GM23338 (cell line): ENCODE measurements at regions not wholly inside any gene's neighbourhood (a gene's known extent, or its start where the extent isn't known, plus 50 kb on each side); places are given as distances from the start of the nearest gene placed in this dataset.

Experiments used
- ATAC-seq: fragments of 200-7000 bp; cut with Tn5 transposase; 3 replicates; pipeline ENCODE4 v1.9.1; 2020
- DNase-seq: peaks from one replicate; pipeline ENCODE4 v3.0.0-alpha.2; 2015; ENCODE audit warnings: low spot score
- H2AFZ ChIP-seq: fragments of 200-600 bp; sonication (generic); 2 replicates; pipeline ENCODE4 v1.8.0; 2016; ENCODE audit warnings: antibody characterized with exemption, mild to moderate bottlenecking, moderate library complexity
- H3F3A ChIP-seq: fragments of 200-600 bp; sonication (generic); replicated peaks from 2 replicates; pipeline ENCODE4 v1.8.0; 2017; ENCODE audit warnings: antibody characterized with exemption, mixed run types, low read depth
- H3K27ac ChIP-seq: fragments of 200-600 bp; sonication (generic); 2 replicates; pipeline ENCODE4 v1.6.1; 2016; ENCODE audit warnings: low read depth
- H3K27me3 ChIP-seq: fragments of 200-600 bp; sonication (generic); 2 replicates; pipeline ENCODE4 v1.8.0; 2016; ENCODE audit warnings: mild to moderate bottlenecking, mixed run types, moderate library complexity; ENCODE audit not compliant: insufficient read depth
- H3K36me3 ChIP-seq: fragments of 200-600 bp; sonication (generic); 2 replicates; pipeline ENCODE4 v1.8.0; 2016; ENCODE audit warnings: mild to moderate bottlenecking; ENCODE audit not compliant: insufficient read depth
- H3K4me1 ChIP-seq: fragments of 200-600 bp; sonication (generic); 2 replicates; pipeline ENCODE4 v1.8.0; 2016; ENCODE audit warnings: mild to moderate bottlenecking, moderate library complexity; ENCODE audit not compliant: insufficient read depth
- H3K4me2 ChIP-seq: fragments of 200-600 bp; sonication (generic); 2 replicates; pipeline ENCODE4 v1.7.1; 2017; ENCODE audit warnings: mixed run types
- H3K4me3 ChIP-seq: fragments of 200-600 bp; sonication (generic); 2 replicates; pipeline ENCODE4 v1.6.1; 2016; ENCODE audit warnings: mixed run types
- H3K79me2 ChIP-seq: fragments of 200-600 bp; sonication (generic); replicated peaks from 2 replicates; pipeline ENCODE4 v1.8.0; 2017; ENCODE audit warnings: mild to moderate bottlenecking; ENCODE audit not compliant: insufficient read depth
- H3K9me2 ChIP-seq: fragments of 200-600 bp; sonication (generic); 2 replicates; pipeline ENCODE4 v1.8.0; 2017; ENCODE audit not compliant: insufficient read depth
- H4K20me1 ChIP-seq: fragments of 200-600 bp; sonication (generic); replicated peaks from 2 replicates; pipeline ENCODE4 v1.8.0; 2017; ENCODE audit warnings: mild to moderate bottlenecking; ENCODE audit not compliant: insufficient read depth
- H3K27ac Mint-ChIP-seq: 2 replicates; pipeline ENCODE4 v1.8.0; 2020; ENCODE audit warnings: inconsistent platforms, mild to moderate bottlenecking, moderate library complexity, mixed read lengths
- H3K27me3 Mint-ChIP-seq: 3 replicates; pipeline ENCODE4 v1.8.0; 2022; ENCODE audit warnings: low read depth, mild to moderate bottlenecking, moderate library complexity, mixed read lengths, inconsistent platforms; ENCODE audit not compliant: insufficient read depth, poor library complexity
- H3K36me3 Mint-ChIP-seq: 3 replicates; pipeline ENCODE4 v1.8.0; 2021; ENCODE audit warnings: low read depth, mild to moderate bottlenecking, inconsistent platforms, moderate library complexity, mixed read lengths
- H3K4me1 Mint-ChIP-seq: 3 replicates; pipeline ENCODE4 v1.8.0; 2020; ENCODE audit warnings: mild to moderate bottlenecking, inconsistent platforms, mixed read lengths
- H3K4me3 Mint-ChIP-seq: 3 replicates; pipeline ENCODE4 v1.8.0; 2021; ENCODE audit warnings: moderate library complexity, mild to moderate bottlenecking, inconsistent platforms, mixed read lengths
- H3K9me3 Mint-ChIP-seq: 3 replicates; pipeline ENCODE4 v1.8.0; 2020; ENCODE audit warnings: moderate library complexity, mild to moderate bottlenecking, inconsistent platforms, mixed read lengths
- CREB1 ChIP-seq: fragments of 250-450 bp; sonication (Bioruptor Pico); IDR thresholded peaks from 2 replicates; pipeline ENCODE4 v1.5.0; 2020; ENCODE audit warnings: low read depth, mild to moderate bottlenecking, moderate library complexity
- ETS1 ChIP-seq: IDR thresholded peaks from 2 replicates; pipeline ENCODE4 v1.6.1; 2016; ENCODE audit warnings: antibody characterized with exemption
- EZH2 ChIP-seq: fragments of 200-600 bp; sonication (generic); IDR thresholded peaks from one replicate; pipeline ENCODE4 v1.8.0; 2017; ENCODE audit warnings: antibody characterized with exemption, mild to moderate bottlenecking, low read depth; ENCODE audit not compliant: unreplicated experiment
- EZH2phosphoT487 ChIP-seq: fragments of 200-600 bp; sonication (generic); IDR thresholded peaks from one replicate; pipeline ENCODE4 v1.8.1; 2018; ENCODE audit warnings: antibody characterized with exemption; ENCODE audit not compliant: unreplicated experiment
- JUNB ChIP-seq: IDR thresholded peaks from one replicate; pipeline ENCODE4 v1.6.1; 2016; ENCODE audit warnings: antibody characterized with exemption; ENCODE audit not compliant: unreplicated experiment
- NANOG ChIP-seq: IDR thresholded peaks from 2 replicates; pipeline ENCODE4 v1.6.1; 2016; ENCODE audit warnings: antibody characterized with exemption, borderline replicate concordance
- POLR2AphosphoS5 ChIP-seq: IDR thresholded peaks from 2 replicates; pipeline ENCODE4 v1.6.1; 2016; ENCODE audit warnings: antibody characterized with exemption, low read depth
- STAT1 ChIP-seq: IDR thresholded peaks from one replicate; pipeline ENCODE4 v1.6.1; 2016; ENCODE audit warnings: antibody characterized with exemption; ENCODE audit not compliant: unreplicated experiment
- ZNF331 ChIP-seq: fragments of 250-450 bp; sonication (Bioruptor Pico); IDR thresholded peaks from 2 replicates; pipeline ENCODE4 v1.5.0; 2020; ENCODE audit warnings: low read depth, mild to moderate bottlenecking, moderate library complexity
- TF ChIP-seq, protein P1 (sequence below), 2 experiments: fragments of 200-600 bp in 1 of 2; sonication (generic) in 1 of 2; conservative IDR thresholded peaks; 2 replicates each; pipeline versions ENCODE4 v1.5.1 to v1.6.1; 2016 to 2017; ENCODE audit warnings: antibody characterized with exemption in 2 of 2, low read depth in 2 of 2, mild to moderate bottlenecking in 2 of 2, moderate library complexity in 1 of 2
- TF ChIP-seq, protein P2 (sequence below): fragments of 250-450 bp; sonication (Bioruptor Pico); IDR thresholded peaks from 2 replicates; pipeline ENCODE4 v1.5.0; 2020; ENCODE audit warnings: mild to moderate bottlenecking, moderate library complexity

GRCh38 chrY:7866976-7867375, 955.4 kb upstream of the AMELY start:
- Histone ChIP-seq H3K27ac (no peak overlapping the region), H3K9me2 (no peaks in the 10 kb centered on the region), H3K79me2 (no peaks in the 10 kb centered on the region), H2AFZ (no peak overlapping the region), H3K4me1 (no peaks in the 10 kb centered on the region), H3F3A (no peaks in the 10 kb centered on the region), H3K27me3 (no peaks in the 10 kb centered on the region), H3K4me2 (no peak overlapping the region), H3K36me3 (no peaks in the 10 kb centered on the region), H3K4me3 (no peak overlapping the region), H4K20me1 (no peaks in the 10 kb centered on the region)
- ATAC-seq: no peak
- H3K27me3 Mint-ChIP-seq: no peaks in the 10 kb centered on the region
- no peaks in the 10 kb centered on the region for H3K9me3 Mint-ChIP-seq
- no peaks in the 10 kb centered on the region for H3K4me1 Mint-ChIP-seq
- DNase-seq: no peak
- no peak overlapping the region for H3K27ac Mint-ChIP-seq
- TF ChIP-seq NANOG (no peak), ETS1 (no peak), CREB1 (CRISPR knock-in tag) (no peak), EZH2phosphoT487 (no peak), POLR2AphosphoS5 (no peak), JUNB (no peak), EZH2 (no peak), ZNF331 (CRISPR knock-in tag) (no peak), STAT1 (no peak)
- TF ChIP-seq, protein P1, sequence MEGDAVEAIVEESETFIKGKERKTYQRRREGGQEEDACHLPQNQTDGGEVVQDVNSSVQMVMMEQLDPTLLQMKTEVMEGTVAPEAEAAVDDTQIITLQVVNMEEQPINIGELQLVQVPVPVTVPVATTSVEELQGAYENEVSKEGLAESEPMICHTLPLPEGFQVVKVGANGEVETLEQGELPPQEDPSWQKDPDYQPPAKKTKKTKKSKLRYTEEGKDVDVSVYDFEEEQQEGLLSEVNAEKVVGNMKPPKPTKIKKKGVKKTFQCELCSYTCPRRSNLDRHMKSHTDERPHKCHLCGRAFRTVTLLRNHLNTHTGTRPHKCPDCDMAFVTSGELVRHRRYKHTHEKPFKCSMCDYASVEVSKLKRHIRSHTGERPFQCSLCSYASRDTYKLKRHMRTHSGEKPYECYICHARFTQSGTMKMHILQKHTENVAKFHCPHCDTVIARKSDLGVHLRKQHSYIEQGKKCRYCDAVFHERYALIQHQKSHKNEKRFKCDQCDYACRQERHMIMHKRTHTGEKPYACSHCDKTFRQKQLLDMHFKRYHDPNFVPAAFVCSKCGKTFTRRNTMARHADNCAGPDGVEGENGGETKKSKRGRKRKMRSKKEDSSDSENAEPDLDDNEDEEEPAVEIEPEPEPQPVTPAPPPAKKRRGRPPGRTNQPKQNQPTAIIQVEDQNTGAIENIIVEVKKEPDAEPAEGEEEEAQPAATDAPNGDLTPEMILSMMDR (conservative IDR thresholded peaks at IDR 0.05; ENCODE audit: low read depth in 2 of 2): no peak
- TF ChIP-seq, protein P2, sequence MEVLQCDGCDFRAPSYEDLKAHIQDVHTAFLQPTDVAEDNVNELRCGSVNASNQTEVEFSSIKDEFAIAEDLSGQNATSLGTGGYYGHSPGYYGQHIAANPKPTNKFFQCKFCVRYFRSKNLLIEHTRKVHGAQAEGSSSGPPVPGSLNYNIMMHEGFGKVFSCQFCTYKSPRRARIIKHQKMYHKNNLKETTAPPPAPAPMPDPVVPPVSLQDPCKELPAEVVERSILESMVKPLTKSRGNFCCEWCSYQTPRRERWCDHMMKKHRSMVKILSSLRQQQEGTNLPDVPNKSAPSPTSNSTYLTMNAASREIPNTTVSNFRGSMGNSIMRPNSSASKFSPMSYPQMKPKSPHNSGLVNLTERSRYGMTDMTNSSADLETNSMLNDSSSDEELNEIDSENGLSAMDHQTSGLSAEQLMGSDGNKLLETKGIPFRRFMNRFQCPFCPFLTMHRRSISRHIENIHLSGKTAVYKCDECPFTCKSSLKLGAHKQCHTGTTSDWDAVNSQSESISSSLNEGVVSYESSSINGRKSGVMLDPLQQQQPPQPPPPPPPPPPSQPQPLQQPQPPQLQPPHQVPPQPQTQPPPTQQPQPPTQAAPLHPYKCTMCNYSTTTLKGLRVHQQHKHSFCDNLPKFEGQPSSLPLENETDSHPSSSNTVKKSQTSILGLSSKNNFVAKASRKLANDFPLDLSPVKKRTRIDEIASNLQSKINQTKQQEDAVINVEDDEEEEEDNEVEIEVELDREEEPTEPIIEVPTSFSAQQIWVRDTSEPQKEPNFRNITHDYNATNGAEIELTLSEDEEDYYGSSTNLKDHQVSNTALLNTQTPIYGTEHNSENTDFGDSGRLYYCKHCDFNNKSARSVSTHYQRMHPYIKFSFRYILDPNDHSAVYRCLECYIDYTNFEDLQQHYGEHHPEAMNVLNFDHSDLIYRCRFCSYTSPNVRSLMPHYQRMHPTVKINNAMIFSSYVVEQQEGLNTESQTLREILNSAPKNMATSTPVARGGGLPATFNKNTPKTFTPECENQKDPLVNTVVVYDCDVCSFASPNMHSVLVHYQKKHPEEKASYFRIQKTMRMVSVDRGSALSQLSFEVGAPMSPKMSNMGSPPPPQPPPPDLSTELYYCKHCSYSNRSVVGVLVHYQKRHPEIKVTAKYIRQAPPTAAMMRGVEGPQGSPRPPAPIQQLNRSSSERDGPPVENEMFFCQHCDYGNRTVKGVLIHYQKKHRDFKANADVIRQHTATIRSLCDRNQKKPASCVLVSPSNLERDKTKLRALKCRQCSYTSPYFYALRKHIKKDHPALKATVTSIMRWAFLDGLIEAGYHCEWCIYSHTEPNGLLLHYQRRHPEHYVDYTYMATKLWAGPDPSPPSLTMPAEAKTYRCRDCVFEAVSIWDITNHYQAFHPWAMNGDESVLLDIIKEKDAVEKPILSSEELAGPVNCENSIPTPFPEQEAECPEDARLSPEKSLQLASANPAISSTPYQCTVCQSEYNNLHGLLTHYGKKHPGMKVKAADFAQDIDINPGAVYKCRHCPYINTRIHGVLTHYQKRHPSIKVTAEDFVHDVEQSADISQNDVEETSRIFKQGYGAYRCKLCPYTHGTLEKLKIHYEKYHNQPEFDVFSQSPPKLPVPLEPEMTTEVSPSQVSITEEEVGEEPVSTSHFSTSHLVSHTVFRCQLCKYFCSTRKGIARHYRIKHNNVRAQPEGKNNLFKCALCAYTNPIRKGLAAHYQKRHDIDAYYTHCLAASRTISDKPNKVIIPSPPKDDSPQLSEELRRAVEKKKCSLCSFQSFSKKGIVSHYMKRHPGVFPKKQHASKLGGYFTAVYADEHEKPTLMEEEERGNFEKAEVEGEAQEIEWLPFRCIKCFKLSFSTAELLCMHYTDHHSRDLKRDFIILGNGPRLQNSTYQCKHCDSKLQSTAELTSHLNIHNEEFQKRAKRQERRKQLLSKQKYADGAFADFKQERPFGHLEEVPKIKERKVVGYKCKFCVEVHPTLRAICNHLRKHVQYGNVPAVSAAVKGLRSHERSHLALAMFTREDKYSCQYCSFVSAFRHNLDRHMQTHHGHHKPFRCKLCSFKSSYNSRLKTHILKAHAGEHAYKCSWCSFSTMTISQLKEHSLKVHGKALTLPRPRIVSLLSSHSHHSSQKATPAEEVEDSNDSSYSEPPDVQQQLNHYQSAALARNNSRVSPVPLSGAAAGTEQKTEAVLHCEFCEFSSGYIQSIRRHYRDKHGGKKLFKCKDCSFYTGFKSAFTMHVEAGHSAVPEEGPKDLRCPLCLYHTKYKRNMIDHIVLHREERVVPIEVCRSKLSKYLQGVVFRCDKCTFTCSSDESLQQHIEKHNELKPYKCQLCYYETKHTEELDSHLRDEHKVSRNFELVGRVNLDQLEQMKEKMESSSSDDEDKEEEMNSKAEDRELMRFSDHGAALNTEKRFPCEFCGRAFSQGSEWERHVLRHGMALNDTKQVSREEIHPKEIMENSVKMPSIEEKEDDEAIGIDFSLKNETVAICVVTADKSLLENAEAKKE (CRISPR knock-in tag): no peak
- no peak overlapping the region for H3K4me3 Mint-ChIP-seq
- H3K36me3 Mint-ChIP-seq: no peaks in the 10 kb centered on the region
